Sigmoid colon (tissue), 6 donors: ENCODE measurements at regions not wholly inside any gene's neighbourhood (a gene's known extent, or its start where the extent isn't known, plus 50 kb on each side); places are given as distances from the start of the nearest gene placed in this dataset.

Experiments used
- DNase-seq: peaks from one replicate; pipeline ENCODE4 v3.0.0-alpha.2; 2019
- H3K27ac ChIP-seq, 4 donors: fragments of 200-600 bp; sonication (generic); one replicate each; pipeline ENCODE4 v1.5.1; 2016 to 2019; ENCODE audit warnings: mild to moderate bottlenecking in 1 of 4
- H3K27me3 ChIP-seq, 3 donors: fragments of 200-600 bp; sonication (generic); one replicate each; pipeline ENCODE4 v1.5.1; 2019; ENCODE audit warnings: mild to moderate bottlenecking in 1 of 3
- H3K36me3 ChIP-seq, 4 donors: fragments of 200-600 bp; sonication (generic); one replicate each; pipeline ENCODE4 v1.5.1; 2016 to 2019
- H3K4me1 ChIP-seq, 4 donors: fragments of 200-600 bp; sonication (generic); one replicate each; pipeline ENCODE4 v1.5.1; 2017 to 2019
- H3K4me3 ChIP-seq, 4 donors: fragments of 200-600 bp; sonication (generic); one replicate each; pipeline ENCODE4 v1.5.1; 2017 to 2019; ENCODE audit warnings: mild to moderate bottlenecking in 2 of 4, moderate library complexity in 1 of 4
- H3K9me3 ChIP-seq, 4 donors: fragments of 200-600 bp in 3 of 4; sonication (generic) in 3 of 4; one replicate each; pipeline versions ENCODE4 v1.5.1 to v1.6.1; 2013 to 2019
- EP300 ChIP-seq, 4 donors: sonication (generic); formaldehyde crosslinking; IDR thresholded peaks; one replicate each; pipeline ENCODE4 v1.6.1; 2017; ENCODE audit warnings: antibody characterized with exemption in 4 of 4
- POLR2A ChIP-seq, 2 donors: fragments of 450-650 bp; IDR thresholded peaks; one replicate each; pipeline ENCODE4 v1.6.1; 2016; ENCODE audit warnings: antibody characterized with exemption in 2 of 2, mild to moderate bottlenecking in 2 of 2, moderate library complexity in 2 of 2
- POLR2AphosphoS5 ChIP-seq, 4 donors: sonication (generic); formaldehyde crosslinking; IDR thresholded peaks; one replicate each; pipeline ENCODE4 v1.6.1; 2017; ENCODE audit warnings: antibody characterized with exemption in 4 of 4
- WGBS, 2 donors: extraction: QIAGEN DNeasy Blood & Tissue Kit; methylation state at CpG; one replicate each; pipeline ENCODE4 v1.1.7; 2013; 5-methylcytosine and 5-hydroxymethylcytosine counted together
- intact Hi-C: fragments of 100-400 bp; cut with DNase I; formaldehyde crosslinking; loops from one replicate; pipeline ENCODE4 v1.15.1; 2023
- TF ChIP-seq, protein P1 (sequence below), 4 experiments: fragments of 450-650 bp in 3 of 4; fragments of 200-600 bp in 1 of 4; IDR thresholded peaks; one replicate each; pipeline ENCODE4 v1.5.1; 2016 to 2019; ENCODE audit warnings: antibody characterized with exemption in 4 of 4, mild to moderate bottlenecking in 3 of 4, moderate library complexity in 2 of 4
- donor health status: healthy with polysubstance abuse.
- donor health status: healthy.

- H3K36me3 ChIP-seq: no peaks in the 10 kb centered on the region
- no peaks in the 10 kb centered on the region for H3K9me3 ChIP-seq
- WGBS, 2 donors: 67 to 71% methylated on average over 2 of the region's 2 CpGs
- H3K27ac ChIP-seq: no peak overlapping the region
- DNase-seq: no peak
- H3K27me3 ChIP-seq: no peaks in the 10 kb centered on the region
- TF ChIP-seq, protein P1, sequence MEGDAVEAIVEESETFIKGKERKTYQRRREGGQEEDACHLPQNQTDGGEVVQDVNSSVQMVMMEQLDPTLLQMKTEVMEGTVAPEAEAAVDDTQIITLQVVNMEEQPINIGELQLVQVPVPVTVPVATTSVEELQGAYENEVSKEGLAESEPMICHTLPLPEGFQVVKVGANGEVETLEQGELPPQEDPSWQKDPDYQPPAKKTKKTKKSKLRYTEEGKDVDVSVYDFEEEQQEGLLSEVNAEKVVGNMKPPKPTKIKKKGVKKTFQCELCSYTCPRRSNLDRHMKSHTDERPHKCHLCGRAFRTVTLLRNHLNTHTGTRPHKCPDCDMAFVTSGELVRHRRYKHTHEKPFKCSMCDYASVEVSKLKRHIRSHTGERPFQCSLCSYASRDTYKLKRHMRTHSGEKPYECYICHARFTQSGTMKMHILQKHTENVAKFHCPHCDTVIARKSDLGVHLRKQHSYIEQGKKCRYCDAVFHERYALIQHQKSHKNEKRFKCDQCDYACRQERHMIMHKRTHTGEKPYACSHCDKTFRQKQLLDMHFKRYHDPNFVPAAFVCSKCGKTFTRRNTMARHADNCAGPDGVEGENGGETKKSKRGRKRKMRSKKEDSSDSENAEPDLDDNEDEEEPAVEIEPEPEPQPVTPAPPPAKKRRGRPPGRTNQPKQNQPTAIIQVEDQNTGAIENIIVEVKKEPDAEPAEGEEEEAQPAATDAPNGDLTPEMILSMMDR (IDR thresholded peaks at IDR 0.05): no peak
- TF ChIP-seq POLR2A (IDR thresholded peaks at IDR 0.05) (no peak), POLR2AphosphoS5 (IDR thresholded peaks at IDR 0.05) (peak in 2 of 4 donors; percentile 67 to 75)
- intact Hi-C loops: no loop called here
- peaks cover 0 to 20% (median 8%) of the 10 kb centered on the region in 4 donors for H3K4me1 ChIP-seq
- no peak overlapping the region for H3K4me3 ChIP-seq
These were observed 416.3 kb downstream of the NR2F1-AS1 start for GRCh38 chr5:93164690-93165089.

DNA sequence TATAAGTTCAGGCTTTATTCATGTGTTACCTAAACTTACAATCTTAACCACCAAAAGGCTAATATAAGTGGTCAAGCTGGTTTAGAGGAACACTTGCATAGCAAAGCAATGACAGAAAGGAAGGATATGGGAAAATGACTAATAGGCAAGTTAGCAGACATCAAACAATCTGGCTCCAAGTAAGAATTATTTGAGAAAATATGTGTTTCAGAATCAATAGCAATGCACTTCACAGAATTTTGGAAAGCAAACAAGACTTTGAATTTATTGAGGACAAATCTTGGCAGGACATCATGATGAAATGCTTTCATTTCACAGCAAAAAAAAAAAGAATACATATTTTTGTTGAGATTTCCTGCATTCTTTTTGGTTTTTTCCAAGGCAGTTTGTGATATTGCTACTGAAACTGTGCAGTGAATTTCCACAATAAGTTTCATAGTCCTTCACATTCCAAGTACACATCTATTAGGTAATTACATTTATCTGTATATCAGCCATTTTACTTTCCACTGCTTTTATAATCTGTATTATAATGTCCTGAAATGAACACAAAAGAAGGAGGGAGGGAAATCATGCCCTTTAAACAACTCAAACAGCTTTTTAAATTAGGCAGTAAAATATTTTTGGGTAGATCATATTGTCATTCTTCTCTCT lies 417.9 kb downstream of the NR2F1-AS1 start:
- H3K27ac ChIP-seq: peak overlapping the region in 1 of 4 donors; percentile 51
- H3K27me3 ChIP-seq: no peaks in the 10 kb centered on the region
- H3K9me3 ChIP-seq: no peaks in the 10 kb centered on the region
- no peak overlapping the region for H3K4me3 ChIP-seq
- peaks cover 0 to 20% (median 8%) of the 10 kb centered on the region in 4 donors for H3K4me1 ChIP-seq
- intact Hi-C loops: no loop called here
- peak in 2 of 4 donors; percentile 4 to 14 for TF ChIP-seq POLR2AphosphoS5 (IDR thresholded peaks at IDR 0.05)
- TF ChIP-seq, protein P1 (IDR thresholded peaks at IDR 0.05): no peak
- no peak for DNase-seq
- H3K36me3 ChIP-seq: no peaks in the 10 kb centered on the region

GRCh38 chr5:93161661-93162654 lies 419.1 kb downstream of the NR2F1-AS1 start:
- no peak overlapping the region for H3K4me3 ChIP-seq
- no peak for DNase-seq
- TF ChIP-seq POLR2A (IDR thresholded peaks at IDR 0.05): no peak
- no peaks in the 10 kb centered on the region for H3K36me3 ChIP-seq
- H3K27me3 ChIP-seq: no peaks in the 10 kb centered on the region
- peaks cover 0 to 20% (median 8%) of the 10 kb centered on the region in 4 donors for H3K4me1 ChIP-seq
- 69 to 77% methylated on average over 1 of the region's 1 CpG for WGBS, 2 donors
- no peaks in the 10 kb centered on the region for H3K9me3 ChIP-seq
- H3K27ac ChIP-seq: peak overlapping the region in 3 of 4 donors; percentile 12 to 51 (median 33)
- intact Hi-C loops: no loop called here

- intact Hi-C loops: no loop called here
- Histone ChIP-seq H3K9me3 (no peaks in the 10 kb centered on the region), H3K27me3 (no peaks in the 10 kb centered on the region), H3K4me1 (peaks cover 0 to 10% (median 4%) of the 10 kb centered on the region in 4 donors), H3K36me3 (no peaks in the 10 kb centered on the region), H3K4me3 (no peak overlapping the region), H3K27ac (no peak overlapping the region)
- DNase-seq: no peak
- no peak for TF ChIP-seq POLR2AphosphoS5 (IDR thresholded peaks at IDR 0.05)
- TF ChIP-seq POLR2A (IDR thresholded peaks at IDR 0.05): no peak
- TF ChIP-seq, protein P1 (IDR thresholded peaks at IDR 0.05): no peak
- no peak for TF ChIP-seq EP300 (IDR thresholded peaks at IDR 0.05)
- WGBS, 2 donors: 82 to 83% methylated on average over 3 of the region's 3 CpGs
These were observed 422.2 kb downstream of the NR2F1-AS1 start for GRCh38 chr5:93158841-93159240.

GRCh38 chr5:93156566-93156965 lies 424.5 kb downstream of the NR2F1-AS1 start:
- TF ChIP-seq, protein P1 (IDR thresholded peaks at IDR 0.05): no peak
- TF ChIP-seq POLR2AphosphoS5 (IDR thresholded peaks at IDR 0.05) (no peak), POLR2A (IDR thresholded peaks at IDR 0.05) (no peak), EP300 (IDR thresholded peaks at IDR 0.05) (no peak)
- no peak overlapping the region for H3K4me3 ChIP-seq
- no peak overlapping the region for H3K27ac ChIP-seq
- DNase-seq: no peak
- H3K27me3 ChIP-seq: no peaks in the 10 kb centered on the region
- WGBS, 2 donors: 92 to 93% methylated on average over 5 of the region's 5 CpGs
- peaks cover 0 to under 1% (median 0%) of the 10 kb centered on the region in 4 donors for H3K4me1 ChIP-seq
- intact Hi-C loops: no loop called here
- no peaks in the 10 kb centered on the region for H3K9me3 ChIP-seq
- H3K36me3 ChIP-seq: no peaks in the 10 kb centered on the region
